ENCODE measurements at regions not wholly inside any gene's neighbourhood (a gene's known extent, or its start where the extent isn't known, plus 50 kb on each side); places are given as distances from the start of the nearest gene placed in this dataset.

- TF ChIP-seq PPARA (CRISPR knock-in tag; IDR thresholded peaks at IDR 0.05; ENCODE audit: borderline replicate concordance) = no peak
- TF ChIP-seq CSRNP3 (CRISPR knock-in tag; IDR thresholded peaks at IDR 0.05) = no peak
- no peak for TF ChIP-seq PATZ1 (CRISPR knock-in tag; IDR thresholded peaks at IDR 0.05; ENCODE audit: borderline replicate concordance)
- TF ChIP-seq BACH2 (CRISPR knock-in tag; IDR thresholded peaks at IDR 0.05; ENCODE audit: borderline replicate concordance) = no peak
- TF ChIP-seq ARNTL (CRISPR knock-in tag; IDR thresholded peaks at IDR 0.05; ENCODE audit: borderline replicate concordance, low read depth) = no peak
- TF ChIP-seq SNAI2 (CRISPR knock-in tag; IDR thresholded peaks at IDR 0.05) = no peak
- no peak for TF ChIP-seq ZFP30 (CRISPR knock-in tag; IDR thresholded peaks at IDR 0.05)
- no peak for TF ChIP-seq CSDC2 (CRISPR knock-in tag; IDR thresholded peaks at IDR 0.05)
- no peak for TF ChIP-seq TCF4 (CRISPR knock-in tag; IDR thresholded peaks at IDR 0.05; ENCODE audit: borderline replicate concordance)
- no peak for TF ChIP-seq TSHZ2 (CRISPR knock-in tag; IDR thresholded peaks at IDR 0.05)
- TF ChIP-seq ZFP3 (CRISPR knock-in tag; IDR thresholded peaks at IDR 0.05) = no peak
- TF ChIP-seq GLIS3 (CRISPR knock-in tag; IDR thresholded peaks at IDR 0.05) = no peak
- no peak for TF ChIP-seq TOX (CRISPR knock-in tag; IDR thresholded peaks at IDR 0.05; ENCODE audit: borderline replicate concordance)
- no peak for TF ChIP-seq ZC3H10 (CRISPR knock-in tag; IDR thresholded peaks at IDR 0.05)
Observed at GRCh38 chr3:23055733-23056376, 147.3 kb upstream of the UBE2E2 start.

Data from SK-N-SH treated with all-trans-retinoic acid at 6 μM for 48 hours (cell line).